MM.1S (cell line): ENCODE measurements at regions not wholly inside any gene's neighbourhood (a gene's known extent, or its start where the extent isn't known, plus 50 kb on each side); places are given as distances from the start of the nearest gene placed in this dataset.

Experiments
- DNase-seq: peaks from one replicate; pipeline ENCODE4 v3.0.0-alpha.2; 2015
- H2AFZ ChIP-seq: fragments of 300-600 bp; sonication (generic); 2 replicates; pipeline ENCODE4 v1.6.0; 2016; ENCODE audit warnings: antibody characterized with exemption, low read length
- H3F3A ChIP-seq: fragments of 300-600 bp; sonication (generic); 2 replicates; pipeline ENCODE4 v1.6.1; 2016; ENCODE audit warnings: mild to moderate bottlenecking, antibody characterized with exemption, low read length, moderate library complexity, mixed read lengths; ENCODE audit not compliant: insufficient read depth
- H3K27ac ChIP-seq: fragments of 300-600 bp; sonication (generic); 2 replicates; pipeline ENCODE4 v1.5.1; 2016; ENCODE audit warnings: mild to moderate bottlenecking, low read length
- H3K27me3 ChIP-seq: fragments of 300-600 bp; sonication (generic); replicated peaks from 2 replicates; pipeline ENCODE4 v1.6.0; 2016; ENCODE audit warnings: low read length; ENCODE audit not compliant: insufficient read depth
- H3K36me3 ChIP-seq: fragments of 300-600 bp; sonication (generic); replicated peaks from 2 replicates; pipeline ENCODE4 v1.6.1; 2016; ENCODE audit warnings: mild to moderate bottlenecking, low read length, mixed read lengths; ENCODE audit not compliant: insufficient read depth
- H3K4me1 ChIP-seq: fragments of 300-600 bp; sonication (generic); 2 replicates; pipeline ENCODE4 v1.6.1; 2016; ENCODE audit warnings: low read length, mixed read lengths
- H3K4me2 ChIP-seq: fragments of 300-600 bp; sonication (generic); 2 replicates; pipeline ENCODE4 v1.6.0; 2016; ENCODE audit warnings: low read depth, low read length
- H3K4me3 ChIP-seq: fragments of 300-600 bp; sonication (generic); 2 replicates; pipeline ENCODE4 v1.5.1; 2016; ENCODE audit warnings: low read length, mixed read lengths
- H3K79me2 ChIP-seq: fragments of 300-600 bp; sonication (generic); 2 replicates; pipeline ENCODE4 v1.6.1; 2016; ENCODE audit warnings: mixed run types, low read length, mixed read lengths
- H3K9ac ChIP-seq: fragments of 300-600 bp; sonication (generic); 2 replicates; pipeline ENCODE4 v1.6.1; 2016; ENCODE audit warnings: low read length, mixed read lengths
- H3K9me2 ChIP-seq: fragments of 300-600 bp; sonication (generic); replicated peaks from 2 replicates; pipeline ENCODE4 v1.6.1; 2016; ENCODE audit warnings: mild to moderate bottlenecking, low read length, mixed read lengths; ENCODE audit not compliant: insufficient read depth
- H3K9me3 ChIP-seq: fragments of 300-600 bp; sonication (generic); replicated peaks from 2 replicates; pipeline ENCODE4 v1.6.1; 2016; ENCODE audit warnings: mild to moderate bottlenecking, low read length, mixed read lengths; ENCODE audit not compliant: insufficient read depth
- H4K20me1 ChIP-seq: fragments of 300-600 bp; sonication (generic); 2 replicates; pipeline ENCODE4 v1.6.1; 2016; ENCODE audit warnings: mild to moderate bottlenecking, low read length, moderate library complexity, mixed read lengths; ENCODE audit not compliant: insufficient read depth
- EZH2 ChIP-seq: fragments of 300-600 bp; sonication (generic); optimal IDR thresholded peaks from 2 replicates; pipeline ENCODE3; 2017; ENCODE audit warnings: low read depth, mild to moderate bottlenecking, antibody characterized with exemption, low read length, mixed read lengths
- EZH2phosphoT487 ChIP-seq: fragments of 300-600 bp; sonication (generic); IDR thresholded peaks from 2 replicates; pipeline ENCODE4 v1.6.1; 2018; ENCODE audit warnings: antibody characterized with exemption, low read length
- TF ChIP-seq, protein P1 (sequence below): fragments of 300-600 bp; sonication (generic); IDR thresholded peaks from 2 replicates; pipeline ENCODE4 v1.5.1; 2016; ENCODE audit warnings: antibody characterized with exemption, low read length, mixed read lengths

DNA sequence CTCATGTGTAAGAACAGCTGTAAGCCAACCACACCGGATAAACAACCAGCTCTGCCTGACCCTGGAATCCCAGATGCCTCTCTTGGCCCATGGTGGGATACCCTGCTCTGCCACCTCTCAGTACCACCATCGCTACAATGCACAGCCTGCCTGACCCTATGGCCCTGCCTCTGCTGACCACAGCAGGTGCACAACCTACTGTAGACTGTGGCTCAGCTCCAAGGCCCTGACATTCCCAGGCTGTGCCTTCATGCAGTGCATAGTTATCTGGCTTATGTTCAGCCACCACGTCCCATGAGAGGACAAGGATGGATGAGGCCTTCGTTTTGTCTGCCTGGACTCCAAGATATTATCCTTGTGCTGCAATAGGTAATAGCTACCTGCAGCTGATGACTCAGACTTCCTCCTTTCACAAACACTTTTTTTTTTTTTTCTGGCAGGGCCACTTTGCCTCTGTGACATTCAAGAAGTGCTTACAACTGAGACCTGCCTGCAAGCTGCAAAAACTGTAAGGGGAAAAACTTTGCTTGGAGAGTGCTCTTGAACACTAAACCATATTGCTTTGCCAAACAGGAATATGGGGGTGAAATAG, 177.7 kb downstream of the URB2 start:
- H3K4me2 ChIP-seq, result no peak overlapping the region
- DNase-seq, result no peak
- H3K4me3 ChIP-seq, result no peak overlapping the region
- no peaks in the 10 kb centered on the region for H3K9me3 ChIP-seq
- no peaks in the 10 kb centered on the region for H3F3A ChIP-seq
- no peaks in the 10 kb centered on the region for H4K20me1 ChIP-seq
- no peaks in the 10 kb centered on the region for H3K79me2 ChIP-seq
- H3K27ac ChIP-seq, result no peak overlapping the region
- TF ChIP-seq EZH2phosphoT487, result no peak
- TF ChIP-seq, protein P1, sequence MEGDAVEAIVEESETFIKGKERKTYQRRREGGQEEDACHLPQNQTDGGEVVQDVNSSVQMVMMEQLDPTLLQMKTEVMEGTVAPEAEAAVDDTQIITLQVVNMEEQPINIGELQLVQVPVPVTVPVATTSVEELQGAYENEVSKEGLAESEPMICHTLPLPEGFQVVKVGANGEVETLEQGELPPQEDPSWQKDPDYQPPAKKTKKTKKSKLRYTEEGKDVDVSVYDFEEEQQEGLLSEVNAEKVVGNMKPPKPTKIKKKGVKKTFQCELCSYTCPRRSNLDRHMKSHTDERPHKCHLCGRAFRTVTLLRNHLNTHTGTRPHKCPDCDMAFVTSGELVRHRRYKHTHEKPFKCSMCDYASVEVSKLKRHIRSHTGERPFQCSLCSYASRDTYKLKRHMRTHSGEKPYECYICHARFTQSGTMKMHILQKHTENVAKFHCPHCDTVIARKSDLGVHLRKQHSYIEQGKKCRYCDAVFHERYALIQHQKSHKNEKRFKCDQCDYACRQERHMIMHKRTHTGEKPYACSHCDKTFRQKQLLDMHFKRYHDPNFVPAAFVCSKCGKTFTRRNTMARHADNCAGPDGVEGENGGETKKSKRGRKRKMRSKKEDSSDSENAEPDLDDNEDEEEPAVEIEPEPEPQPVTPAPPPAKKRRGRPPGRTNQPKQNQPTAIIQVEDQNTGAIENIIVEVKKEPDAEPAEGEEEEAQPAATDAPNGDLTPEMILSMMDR, result no peak
- TF ChIP-seq EZH2, result no peak
- H3K4me1 ChIP-seq, result no peaks in the 10 kb centered on the region
- H2AFZ ChIP-seq, result no peak overlapping the region
- H3K9ac ChIP-seq, result no peak overlapping the region
- no peaks in the 10 kb centered on the region for H3K27me3 ChIP-seq
- no peaks in the 10 kb centered on the region for H3K36me3 ChIP-seq
- no peaks in the 10 kb centered on the region for H3K9me2 ChIP-seq

DNA sequence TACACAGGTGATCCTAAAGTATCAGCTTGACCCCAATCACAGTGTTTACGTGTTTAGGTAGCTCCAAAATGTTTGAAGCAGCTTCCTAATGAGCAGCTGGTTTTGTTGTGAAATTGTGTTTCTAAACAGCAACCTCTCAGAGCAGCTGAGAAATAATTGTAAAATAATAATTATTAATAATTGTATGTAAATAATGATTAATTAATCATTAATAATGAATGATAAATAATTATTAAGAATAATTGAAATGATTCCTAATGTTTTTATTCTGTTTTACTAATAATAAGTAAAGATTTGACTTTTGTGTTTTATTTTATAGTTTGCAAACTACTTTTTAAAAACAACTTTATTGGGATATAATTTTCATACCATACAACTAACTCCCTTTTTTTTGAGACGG, 182.2 kb downstream of the URB2 start:
- Histone ChIP-seq H2AFZ (no peak overlapping the region), H3F3A (no peaks in the 10 kb centered on the region), H3K9me2 (no peaks in the 10 kb centered on the region), H3K4me1 (no peaks in the 10 kb centered on the region), H3K27me3 (no peaks in the 10 kb centered on the region), H3K4me2 (no peak overlapping the region), H4K20me1 (no peaks in the 10 kb centered on the region), H3K27ac (no peak overlapping the region), H3K9ac (no peak overlapping the region), H3K79me2 (no peaks in the 10 kb centered on the region), H3K36me3 (no peaks in the 10 kb centered on the region), H3K9me3 (no peaks in the 10 kb centered on the region), H3K4me3 (no peak overlapping the region)
- no peak for DNase-seq
- TF ChIP-seq, protein P1, result no peak

DNA sequence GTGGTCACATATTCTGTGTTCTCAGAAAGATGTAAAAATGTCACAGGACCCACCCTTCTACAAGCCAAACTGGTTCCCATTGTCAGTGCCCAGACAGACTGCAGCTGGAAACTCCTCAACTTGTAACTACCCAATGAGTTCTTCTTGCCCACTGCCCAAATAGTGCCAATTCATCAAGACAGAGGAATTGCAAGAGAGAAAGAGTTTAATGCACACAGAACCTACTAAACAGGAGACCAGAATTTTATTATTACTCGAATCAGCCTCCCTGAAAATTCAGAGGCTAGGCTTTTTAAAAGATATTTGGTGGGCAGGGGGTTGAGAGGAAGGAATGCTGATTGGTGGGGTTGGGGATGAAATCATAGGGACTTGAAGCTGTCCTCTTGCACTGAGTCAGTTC, 184.1 kb downstream of the URB2 start:
- TF ChIP-seq EZH2phosphoT487 (no peak), EZH2 (no peak)
- TF ChIP-seq, protein P1, result no peak
- Histone ChIP-seq H3K4me3 (no peak overlapping the region), H3K9ac (no peak overlapping the region), H2AFZ (no peak overlapping the region), H3K27me3 (no peaks in the 10 kb centered on the region), H3K4me1 (no peaks in the 10 kb centered on the region), H3F3A (no peaks in the 10 kb centered on the region), H3K9me2 (no peaks in the 10 kb centered on the region), H3K27ac (no peak overlapping the region), H3K9me3 (no peaks in the 10 kb centered on the region), H3K36me3 (no peaks in the 10 kb centered on the region), H4K20me1 (no peaks in the 10 kb centered on the region), H3K79me2 (no peaks in the 10 kb centered on the region), H3K4me2 (no peak overlapping the region)
- DNase-seq, result no peak
